ENCODE measurements at regions not wholly inside any gene's neighbourhood (a gene's known extent, or its start where the extent isn't known, plus 50 kb on each side); places are given as distances from the start of the nearest gene placed in this dataset.

GRCh38 chr18:70627182-70627802, 338.4 kb downstream of the SOCS6 start:
- DNase-seq, result no peak
- WGBS (ENCODE audit: insufficient coverage, low coverage, low lambda C conversion rate, missing lambda C conversion rate), result 35% methylated on average over 4 of the region's 4 CpGs
- no peaks in the 10 kb centered on the region for H3K4me1 ChIP-seq
- no peaks in the 10 kb centered on the region for H3K36me3 ChIP-seq
- no peak overlapping the region for H3K27ac ChIP-seq
- TF ChIP-seq CTCF (IDR thresholded peaks at IDR 0.05) (no peak), POLR2A (IDR thresholded peaks at IDR 0.05) (no peak)
- H3K27me3 ChIP-seq, result no peaks in the 10 kb centered on the region
- intact Hi-C loops (cut with DNase I), result no loop called here
- no peak for ATAC-seq
- no peaks in the 10 kb centered on the region for H3K9me3 ChIP-seq
- H3K4me3 ChIP-seq, result no peak overlapping the region

- ATAC-seq, result no peak
- H3K27me3 ChIP-seq, result no peaks in the 10 kb centered on the region
- H3K27ac ChIP-seq, result no peak overlapping the region
- H3K36me3 ChIP-seq, result no peaks in the 10 kb centered on the region
- no peaks in the 10 kb centered on the region for H3K9me3 ChIP-seq
- whole genome bisulfite sequencing (ENCODE audit: insufficient coverage, low coverage, low lambda C conversion rate, missing lambda C conversion rate), result 52% methylated on average over 4 of the region's 9 CpGs
- intact Hi-C loops (cut with DNase I), result no loop called here
- no peaks in the 10 kb centered on the region for H3K4me1 ChIP-seq
- no peak for DNase-seq
- no peak overlapping the region for H3K4me3 ChIP-seq
- TF ChIP-seq CTCF (IDR thresholded peaks at IDR 0.05) (no peak), POLR2A (IDR thresholded peaks at IDR 0.05) (no peak)
Observed at GRCh38 chr18:70622622-70623419, 334.0 kb downstream of the SOCS6 start.

GRCh38 chr18:70621710-70622109, 332.9 kb downstream of the SOCS6 start:
- TF ChIP-seq CTCF (IDR thresholded peaks at IDR 0.05) (no peak), POLR2A (IDR thresholded peaks at IDR 0.05) (no peak)
- intact Hi-C loops (cut with DNase I), result no loop called here
- WGBS (ENCODE audit: insufficient coverage, low coverage, low lambda C conversion rate, missing lambda C conversion rate), result 10% methylated on average over 4 of the region's 4 CpGs
- Histone ChIP-seq H3K27ac (no peak overlapping the region), H3K36me3 (no peaks in the 10 kb centered on the region), H3K27me3 (no peaks in the 10 kb centered on the region), H3K4me3 (no peak overlapping the region), H3K9me3 (no peaks in the 10 kb centered on the region), H3K4me1 (no peaks in the 10 kb centered on the region)
- DNase-seq, result no peak
- ATAC-seq, result no peak

GRCh38 chr18:70620837-70621612, 332.2 kb downstream of the SOCS6 start:
- DNase-seq (no peak), ATAC-seq (no peak)
- intact Hi-C loops (cut with DNase I), result no loop called here
- 22% methylated on average over 2 of the region's 2 CpGs for WGBS (ENCODE audit: insufficient coverage, low coverage, low lambda C conversion rate, missing lambda C conversion rate)
- Histone ChIP-seq H3K36me3 (no peaks in the 10 kb centered on the region), H3K4me3 (no peak overlapping the region), H3K9me3 (no peaks in the 10 kb centered on the region), H3K27ac (no peak overlapping the region), H3K4me1 (no peaks in the 10 kb centered on the region), H3K27me3 (no peaks in the 10 kb centered on the region)
- TF ChIP-seq POLR2A (IDR thresholded peaks at IDR 0.05) (no peak), CTCF (IDR thresholded peaks at IDR 0.05) (no peak)

Data from right lobe of liver (tissue), 6 donors.